ENCODE measurements at regions not wholly inside any gene's neighbourhood (a gene's known extent, or its start where the extent isn't known, plus 50 kb on each side); places are given as distances from the start of the nearest gene placed in this dataset.

DNA sequence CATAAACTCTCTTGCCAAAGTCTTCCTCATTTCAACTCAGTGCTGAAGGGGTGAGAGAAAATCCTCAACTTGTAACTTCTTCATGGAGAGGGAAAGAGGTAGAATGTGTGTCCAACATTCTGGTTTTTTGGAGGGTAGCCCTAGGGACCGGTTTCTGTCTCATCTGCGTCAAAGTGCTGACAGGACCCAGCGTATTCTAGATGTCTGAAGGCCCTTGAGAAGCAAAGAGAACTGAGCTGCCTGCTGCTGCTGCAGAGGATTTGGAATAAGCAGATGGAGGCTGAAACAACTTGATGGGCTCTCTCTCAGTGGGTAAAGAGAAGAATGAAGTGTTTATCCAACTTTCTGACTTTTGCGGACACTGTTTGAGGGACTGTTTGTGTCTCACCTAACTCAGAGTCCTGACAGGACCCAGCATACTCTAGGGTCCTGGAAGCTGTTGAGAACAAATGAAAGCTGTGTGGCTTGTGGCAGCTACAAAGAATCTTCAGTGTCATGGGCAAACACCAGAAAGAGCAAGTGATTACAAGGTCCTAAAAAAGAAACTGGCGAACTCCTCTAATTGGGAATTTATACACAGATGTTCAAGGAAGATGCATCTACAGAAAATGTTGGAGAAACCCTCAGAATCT lies 174.4 kb downstream of the SI start:
- CTCF ChIA-PET = no interaction called here
- no TSS peak for BruUV-seq (replicated peaks)

DNA sequence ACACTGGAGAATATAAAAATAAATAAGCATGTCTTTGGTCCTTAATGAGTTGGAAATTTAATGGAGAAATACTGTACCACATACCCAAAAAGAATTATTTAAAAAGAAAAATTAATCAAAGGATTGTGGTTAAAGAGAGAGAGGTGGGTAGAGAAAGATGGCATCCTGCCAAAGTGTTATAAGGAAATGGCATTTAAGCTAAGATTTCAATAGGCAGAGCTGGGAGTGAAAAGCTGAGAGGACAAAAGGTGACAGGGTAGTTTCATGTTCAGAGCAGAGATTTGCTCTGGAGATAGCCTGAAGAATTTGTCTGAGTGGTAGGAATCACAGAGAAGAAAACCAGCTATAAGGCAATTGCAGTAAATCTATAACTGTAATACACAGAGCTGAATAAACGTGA lies 181.0 kb downstream of the SI start:
- DNase-seq (ENCODE audit: low read depth, low spot score) (no peak), ATAC-seq (no peak)
- Histone ChIP-seq H3K36me3 (ENCODE audit: control insufficient read depth in 1 of 2, insufficient read depth in 2 of 2, low read length in 2 of 2) (no peaks in the 10 kb centered on the region), H3K4me1 (ENCODE audit: control insufficient read depth in 1 of 2, insufficient read depth in 2 of 2, low read length in 2 of 2) (no peaks in the 10 kb centered on the region), H3K4me2 (ENCODE audit: low read length) (no peak overlapping the region), H2AFZ (ENCODE audit: low read depth, low read length, poor library complexity, severe bottlenecking) (no peak overlapping the region), H3K9me3 (ENCODE audit: control insufficient read depth in 1 of 2, insufficient read depth in 1 of 2, low read depth in 1 of 2, low read length in 2 of 2) (no peaks in the 10 kb centered on the region), H3K27ac (ENCODE audit: low read depth, low read length) (no peak overlapping the region), H3K79me2 (ENCODE audit: insufficient read depth, low read length) (no peaks in the 10 kb centered on the region), H3K4me3 (replicated peaks in 1 of 2; ENCODE audit: low read depth in 1 of 2, low read length in 2 of 2) (no peak overlapping the region), H4K20me1 (ENCODE audit: insufficient read depth) (no peaks in the 10 kb centered on the region), H3K9me2 (ENCODE audit: insufficient read depth) (no peaks in the 10 kb centered on the region), H3K27me3 (ENCODE audit: insufficient read depth, low read length) (no peaks in the 10 kb centered on the region), H3K9ac (ENCODE audit: low read length) (no peak overlapping the region)
- ChIA-PET RAD21 (ENCODE audit: low non-redundant PET in 1 of 2, low total read pairs in 2 of 2, uncharacterized antibody in 2 of 2, unreplicated experiment in 2 of 2) (no interaction called here), CTCF (no interaction called here), POLR2A (no interaction called here)
- intact Hi-C loops (cut with micrococcal nuclease) = no loop called here
- BruUV-seq (replicated peaks) = no TSS peak
- no peak for TF ChIP-seq ZNF274 (IDR thresholded peaks at IDR 0.05; ENCODE audit: low read depth, low read length)
- TF ChIP-seq, protein P1, sequence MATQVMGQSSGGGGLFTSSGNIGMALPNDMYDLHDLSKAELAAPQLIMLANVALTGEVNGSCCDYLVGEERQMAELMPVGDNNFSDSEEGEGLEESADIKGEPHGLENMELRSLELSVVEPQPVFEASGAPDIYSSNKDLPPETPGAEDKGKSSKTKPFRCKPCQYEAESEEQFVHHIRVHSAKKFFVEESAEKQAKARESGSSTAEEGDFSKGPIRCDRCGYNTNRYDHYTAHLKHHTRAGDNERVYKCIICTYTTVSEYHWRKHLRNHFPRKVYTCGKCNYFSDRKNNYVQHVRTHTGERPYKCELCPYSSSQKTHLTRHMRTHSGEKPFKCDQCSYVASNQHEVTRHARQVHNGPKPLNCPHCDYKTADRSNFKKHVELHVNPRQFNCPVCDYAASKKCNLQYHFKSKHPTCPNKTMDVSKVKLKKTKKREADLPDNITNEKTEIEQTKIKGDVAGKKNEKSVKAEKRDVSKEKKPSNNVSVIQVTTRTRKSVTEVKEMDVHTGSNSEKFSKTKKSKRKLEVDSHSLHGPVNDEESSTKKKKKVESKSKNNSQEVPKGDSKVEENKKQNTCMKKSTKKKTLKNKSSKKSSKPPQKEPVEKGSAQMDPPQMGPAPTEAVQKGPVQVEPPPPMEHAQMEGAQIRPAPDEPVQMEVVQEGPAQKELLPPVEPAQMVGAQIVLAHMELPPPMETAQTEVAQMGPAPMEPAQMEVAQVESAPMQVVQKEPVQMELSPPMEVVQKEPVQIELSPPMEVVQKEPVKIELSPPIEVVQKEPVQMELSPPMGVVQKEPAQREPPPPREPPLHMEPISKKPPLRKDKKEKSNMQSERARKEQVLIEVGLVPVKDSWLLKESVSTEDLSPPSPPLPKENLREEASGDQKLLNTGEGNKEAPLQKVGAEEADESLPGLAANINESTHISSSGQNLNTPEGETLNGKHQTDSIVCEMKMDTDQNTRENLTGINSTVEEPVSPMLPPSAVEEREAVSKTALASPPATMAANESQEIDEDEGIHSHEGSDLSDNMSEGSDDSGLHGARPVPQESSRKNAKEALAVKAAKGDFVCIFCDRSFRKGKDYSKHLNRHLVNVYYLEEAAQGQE (IDR thresholded peaks at IDR 0.05; ENCODE audit: low read depth) = no peak
- no peak for TF ChIP-seq EZH2 (IDR thresholded peaks at IDR 0.05)
- TF ChIP-seq, protein P2, sequence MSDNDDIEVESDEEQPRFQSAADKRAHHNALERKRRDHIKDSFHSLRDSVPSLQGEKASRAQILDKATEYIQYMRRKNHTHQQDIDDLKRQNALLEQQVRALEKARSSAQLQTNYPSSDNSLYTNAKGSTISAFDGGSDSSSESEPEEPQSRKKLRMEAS (IDR thresholded peaks at IDR 0.05) = no peak
- TF ChIP-seq EGR1 (IDR thresholded peaks at IDR 0.05; ENCODE audit: low read depth) = no peak
- no peak for TF ChIP-seq SIN3A (IDR thresholded peaks at IDR 0.05; ENCODE audit: low read depth)
- TF ChIP-seq POLR2A (IDR thresholded peaks at IDR 0.05; ENCODE audit: borderline replicate concordance, extremely low read depth, insufficient read depth, insufficient read length) = no peak
- TF ChIP-seq EZH2phosphoT487 (IDR thresholded peaks at IDR 0.05; ENCODE audit: borderline replicate concordance) = no peak
- no peak for TF ChIP-seq YY1 (IDR thresholded peaks at IDR 0.05; ENCODE audit: extremely low read depth, insufficient replicate concordance, low read depth, low read length)
- TF ChIP-seq JUND (IDR thresholded peaks at IDR 0.05) = no peak
- no peak for TF ChIP-seq ZFX (IDR thresholded peaks at IDR 0.05)
- TF ChIP-seq ELF1 (IDR thresholded peaks at IDR 0.05; ENCODE audit: borderline replicate concordance, low read depth) = no peak
- TF ChIP-seq SP1 (IDR thresholded peaks at IDR 0.05; ENCODE audit: low read depth) = no peak
- no peak for TF ChIP-seq SRF (IDR thresholded peaks at IDR 0.05; ENCODE audit: low read depth)

More for the DNA sequence above, 174.4 kb downstream of the SI start:
- no peak for DNase-seq (ENCODE audit: low read depth, low spot score)
- RAD21 ChIA-PET (ENCODE audit: low non-redundant PET in 1 of 2, low total read pairs in 2 of 2, uncharacterized antibody in 2 of 2, unreplicated experiment in 2 of 2) = no interaction called here
- Histone ChIP-seq H3K9ac (ENCODE audit: low read length) (no peak overlapping the region), H4K20me1 (ENCODE audit: insufficient read depth) (no peaks in the 10 kb centered on the region), H3K79me2 (ENCODE audit: insufficient read depth, low read length) (no peaks in the 10 kb centered on the region), H3K9me3 (ENCODE audit: control insufficient read depth in 1 of 2, insufficient read depth in 1 of 2, low read depth in 1 of 2, low read length in 2 of 2) (no peaks in the 10 kb centered on the region), H3K36me3 (ENCODE audit: control insufficient read depth in 1 of 2, insufficient read depth in 2 of 2, low read length in 2 of 2) (no peaks in the 10 kb centered on the region), H3K4me1 (ENCODE audit: control insufficient read depth in 1 of 2, insufficient read depth in 2 of 2, low read length in 2 of 2) (no peaks in the 10 kb centered on the region), H3K27ac (ENCODE audit: low read depth, low read length) (no peak overlapping the region), H3K9me2 (ENCODE audit: insufficient read depth) (no peaks in the 10 kb centered on the region; the same call in 1 of the 2 replicates), H3K27me3 (ENCODE audit: insufficient read depth, low read length) (no peaks in the 10 kb centered on the region), H3K4me2 (ENCODE audit: low read length) (no peak overlapping the region), H3K4me3 (replicated peaks in 1 of 2; ENCODE audit: low read depth in 1 of 2, low read length in 2 of 2) (no peak overlapping the region), H2AFZ (ENCODE audit: low read depth, low read length, poor library complexity, severe bottlenecking) (no peak overlapping the region)
- intact Hi-C loops (cut with micrococcal nuclease) = no loop called here
- no peak for ATAC-seq
- POLR2A ChIA-PET = no interaction called here
- TF ChIP-seq ZNF274 (IDR thresholded peaks at IDR 0.05; ENCODE audit: low read depth, low read length) = no peak
- no peak for TF ChIP-seq ZFX (IDR thresholded peaks at IDR 0.05)
- no peak for TF ChIP-seq TCF7L2 (IDR thresholded peaks at IDR 0.05; ENCODE audit: borderline replicate concordance, extremely low read depth, insufficient read depth, insufficient read length)
- TF ChIP-seq JUND (IDR thresholded peaks at IDR 0.05) = no peak
- TF ChIP-seq POLR2AphosphoS5 (IDR thresholded peaks at IDR 0.05; ENCODE audit: low read depth, low read length) = no peak
- TF ChIP-seq, protein P2 (IDR thresholded peaks at IDR 0.05) = no peak
- TF ChIP-seq EZH2phosphoT487 (IDR thresholded peaks at IDR 0.05; ENCODE audit: borderline replicate concordance) = no peak

Measured in HCT116 (cell line).